Astrocyte (in vitro differentiated cells and primary cell): ENCODE measurements at regions not wholly inside any gene's neighbourhood (a gene's known extent, or its start where the extent isn't known, plus 50 kb on each side); places are given as distances from the start of the nearest gene placed in this dataset.

ENCODE experiments used
- EZH2 ChIP-seq: IDR thresholded peaks from 2 replicates; pipeline ENCODE4 v1.6.1; 2012; ENCODE audit warnings: mild to moderate bottlenecking, low read length, inconsistent platforms; ENCODE audit not compliant: insufficient read depth
- TF ChIP-seq, protein P1 (sequence below): IDR thresholded peaks from 2 replicates; pipeline ENCODE4 v1.5.1; 2011; ENCODE audit warnings: low read depth, mild to moderate bottlenecking, inconsistent platforms, low read length, moderate library complexity; ENCODE audit not compliant: insufficient read depth

DNA sequence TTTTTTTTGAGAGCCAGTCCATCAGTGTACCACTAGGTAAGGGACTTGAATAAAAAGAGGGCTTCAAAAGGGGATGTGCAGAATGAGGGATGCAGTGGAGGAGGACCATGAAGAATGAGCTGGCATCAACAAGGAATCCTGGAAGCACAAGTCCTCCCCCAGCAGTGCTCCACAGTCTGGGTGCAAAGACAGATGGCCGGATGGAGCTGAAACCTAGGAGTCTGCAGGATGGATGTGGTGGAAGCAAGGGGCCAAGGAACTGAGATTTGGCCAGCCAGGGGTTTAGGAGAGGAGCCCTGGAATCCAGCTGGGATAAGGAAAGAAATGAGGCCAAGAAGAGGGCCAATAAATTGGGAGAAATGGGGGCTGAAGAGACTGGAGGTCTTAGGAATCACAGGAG is 51.8 kb upstream of the RAB6C start:
- TF ChIP-seq, protein P1, sequence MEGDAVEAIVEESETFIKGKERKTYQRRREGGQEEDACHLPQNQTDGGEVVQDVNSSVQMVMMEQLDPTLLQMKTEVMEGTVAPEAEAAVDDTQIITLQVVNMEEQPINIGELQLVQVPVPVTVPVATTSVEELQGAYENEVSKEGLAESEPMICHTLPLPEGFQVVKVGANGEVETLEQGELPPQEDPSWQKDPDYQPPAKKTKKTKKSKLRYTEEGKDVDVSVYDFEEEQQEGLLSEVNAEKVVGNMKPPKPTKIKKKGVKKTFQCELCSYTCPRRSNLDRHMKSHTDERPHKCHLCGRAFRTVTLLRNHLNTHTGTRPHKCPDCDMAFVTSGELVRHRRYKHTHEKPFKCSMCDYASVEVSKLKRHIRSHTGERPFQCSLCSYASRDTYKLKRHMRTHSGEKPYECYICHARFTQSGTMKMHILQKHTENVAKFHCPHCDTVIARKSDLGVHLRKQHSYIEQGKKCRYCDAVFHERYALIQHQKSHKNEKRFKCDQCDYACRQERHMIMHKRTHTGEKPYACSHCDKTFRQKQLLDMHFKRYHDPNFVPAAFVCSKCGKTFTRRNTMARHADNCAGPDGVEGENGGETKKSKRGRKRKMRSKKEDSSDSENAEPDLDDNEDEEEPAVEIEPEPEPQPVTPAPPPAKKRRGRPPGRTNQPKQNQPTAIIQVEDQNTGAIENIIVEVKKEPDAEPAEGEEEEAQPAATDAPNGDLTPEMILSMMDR: no peak
- no peak for TF ChIP-seq EZH2
